Prostate gland (tissue), 2 donors: ENCODE measurements at regions not wholly inside any gene's neighbourhood (a gene's known extent, or its start where the extent isn't known, plus 50 kb on each side); places are given as distances from the start of the nearest gene placed in this dataset.

ENCODE experiments used
- DNase-seq: peaks from one replicate; pipeline ENCODE4 v3.0.0-alpha.2; 2019; ENCODE audit warnings: low spot score
- H3K27ac ChIP-seq, 2 donors: fragments of 200-600 bp; sonication (generic); 2 replicates each; pipeline ENCODE4 v1.5.1; 2017 to 2019
- H3K27me3 ChIP-seq: fragments of 200-600 bp; sonication (generic); replicated peaks from 2 replicates; pipeline ENCODE4 v1.5.1; 2019; ENCODE audit not compliant: insufficient read depth
- H3K36me3 ChIP-seq, 2 donors: fragments of 200-600 bp; sonication (generic); 1 replicate in 1 of 2; 2 replicates in 1 of 2; pipeline versions ENCODE4 v1.5.1 to v1.8.1; 2017 to 2019
- H3K4me1 ChIP-seq: fragments of 200-600 bp; sonication (generic); replicated peaks from 2 replicates; pipeline ENCODE4 v1.5.1; 2019
- H3K4me3 ChIP-seq, 2 donors: fragments of 200-600 bp; sonication (generic); 2 replicates each; pipeline ENCODE4 v1.5.1; 2017 to 2019
- H3K9me3 ChIP-seq: fragments of 200-600 bp; sonication (generic); 2 replicates; pipeline ENCODE4 v1.5.1; 2017
- POLR2A ChIP-seq: fragments of 450-650 bp; IDR thresholded peaks from one replicate; pipeline ENCODE4 v1.6.1; 2016; ENCODE audit warnings: antibody characterized with exemption, mild to moderate bottlenecking
- POLR2AphosphoS5 ChIP-seq: sonication (generic); formaldehyde crosslinking; IDR thresholded peaks from one replicate; pipeline ENCODE4 v1.6.1; 2017; ENCODE audit warnings: antibody characterized with exemption
- WGBS: methylation state at CpG from one replicate; pipeline ENCODE4 v1.1.5; 2018; 5-methylcytosine and 5-hydroxymethylcytosine counted together
- intact Hi-C: fragments of 100-400 bp; cut with DNase I; formaldehyde crosslinking; loops from one replicate; pipeline ENCODE4 v1.14.2; 2022
- TF ChIP-seq, protein P1 (sequence below), 4 experiments: fragments of 200-600 bp in 2 of 4; fragments of 450-650 bp in 2 of 4; sonication (generic) in 2 of 4; IDR thresholded peaks; 1 replicate in 3 of 4; 2 replicates in 1 of 4; pipeline ENCODE4 v1.5.1; 2016 to 2019; ENCODE audit warnings: antibody characterized with exemption in 4 of 4, mild to moderate bottlenecking in 2 of 4, moderate library complexity in 2 of 4

DNA sequence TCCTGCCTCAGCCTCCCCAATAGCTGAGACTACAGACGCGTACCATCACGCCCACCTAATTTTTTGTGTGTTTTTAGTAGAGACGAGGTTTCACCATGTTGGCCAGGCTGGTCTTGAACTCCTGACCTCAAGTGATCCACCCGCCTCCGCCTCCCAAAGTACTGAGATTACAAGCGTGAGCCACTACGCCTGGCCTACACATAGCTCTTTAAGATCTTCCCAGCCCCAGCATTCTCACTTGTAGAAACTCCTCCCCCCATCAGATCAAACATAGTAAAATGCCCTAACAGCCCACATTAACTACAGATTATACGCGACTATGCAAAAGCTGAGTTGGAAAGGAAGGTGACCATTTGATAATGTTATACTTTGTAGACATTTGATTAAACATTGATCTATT lies 634.8 kb downstream of the MATN1 start:
- TF ChIP-seq, protein P1, sequence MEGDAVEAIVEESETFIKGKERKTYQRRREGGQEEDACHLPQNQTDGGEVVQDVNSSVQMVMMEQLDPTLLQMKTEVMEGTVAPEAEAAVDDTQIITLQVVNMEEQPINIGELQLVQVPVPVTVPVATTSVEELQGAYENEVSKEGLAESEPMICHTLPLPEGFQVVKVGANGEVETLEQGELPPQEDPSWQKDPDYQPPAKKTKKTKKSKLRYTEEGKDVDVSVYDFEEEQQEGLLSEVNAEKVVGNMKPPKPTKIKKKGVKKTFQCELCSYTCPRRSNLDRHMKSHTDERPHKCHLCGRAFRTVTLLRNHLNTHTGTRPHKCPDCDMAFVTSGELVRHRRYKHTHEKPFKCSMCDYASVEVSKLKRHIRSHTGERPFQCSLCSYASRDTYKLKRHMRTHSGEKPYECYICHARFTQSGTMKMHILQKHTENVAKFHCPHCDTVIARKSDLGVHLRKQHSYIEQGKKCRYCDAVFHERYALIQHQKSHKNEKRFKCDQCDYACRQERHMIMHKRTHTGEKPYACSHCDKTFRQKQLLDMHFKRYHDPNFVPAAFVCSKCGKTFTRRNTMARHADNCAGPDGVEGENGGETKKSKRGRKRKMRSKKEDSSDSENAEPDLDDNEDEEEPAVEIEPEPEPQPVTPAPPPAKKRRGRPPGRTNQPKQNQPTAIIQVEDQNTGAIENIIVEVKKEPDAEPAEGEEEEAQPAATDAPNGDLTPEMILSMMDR (IDR thresholded peaks at IDR 0.05) = no peak
- TF ChIP-seq POLR2AphosphoS5 = no peak
- no peak for TF ChIP-seq POLR2A
- no peaks in the 10 kb centered on the region for H3K4me1 ChIP-seq
- 47% methylated on average over 10 of the region's 10 CpGs for WGBS

GRCh38 chr1:30087465-30087864 lies 635.9 kb downstream of the MATN1 start:
- H3K4me1 ChIP-seq = no peaks in the 10 kb centered on the region
- intact Hi-C loops = loop anchor here (10.0 kb wide), 1 partner anchor 283 kb away; no protein-coding TSS in a partner anchor
- H3K9me3 ChIP-seq = no peaks in the 10 kb centered on the region
- TF ChIP-seq, protein P1 (IDR thresholded peaks at IDR 0.05) = no peak
- TF ChIP-seq POLR2A (no peak), POLR2AphosphoS5 (no peak)
- no peak for DNase-seq
- 79% methylated on average over 6 of the region's 6 CpGs for WGBS
- H3K27me3 ChIP-seq = no peaks in the 10 kb centered on the region
- H3K36me3 ChIP-seq = no peaks in the 10 kb centered on the region
- no peak overlapping the region for H3K27ac ChIP-seq
- H3K4me3 ChIP-seq = no peak overlapping the region

More for the DNA sequence above, 634.8 kb downstream of the MATN1 start:
- Histone ChIP-seq H3K27ac (no peak overlapping the region), H3K4me3 (no peak overlapping the region), H3K36me3 (no peaks in the 10 kb centered on the region), H3K27me3 (no peaks in the 10 kb centered on the region), H3K9me3 (no peaks in the 10 kb centered on the region)
- intact Hi-C loops = loop anchor here (10.0 kb wide), 1 partner anchor 284 kb away; no protein-coding TSS in a partner anchor
- no peak for DNase-seq

DNA sequence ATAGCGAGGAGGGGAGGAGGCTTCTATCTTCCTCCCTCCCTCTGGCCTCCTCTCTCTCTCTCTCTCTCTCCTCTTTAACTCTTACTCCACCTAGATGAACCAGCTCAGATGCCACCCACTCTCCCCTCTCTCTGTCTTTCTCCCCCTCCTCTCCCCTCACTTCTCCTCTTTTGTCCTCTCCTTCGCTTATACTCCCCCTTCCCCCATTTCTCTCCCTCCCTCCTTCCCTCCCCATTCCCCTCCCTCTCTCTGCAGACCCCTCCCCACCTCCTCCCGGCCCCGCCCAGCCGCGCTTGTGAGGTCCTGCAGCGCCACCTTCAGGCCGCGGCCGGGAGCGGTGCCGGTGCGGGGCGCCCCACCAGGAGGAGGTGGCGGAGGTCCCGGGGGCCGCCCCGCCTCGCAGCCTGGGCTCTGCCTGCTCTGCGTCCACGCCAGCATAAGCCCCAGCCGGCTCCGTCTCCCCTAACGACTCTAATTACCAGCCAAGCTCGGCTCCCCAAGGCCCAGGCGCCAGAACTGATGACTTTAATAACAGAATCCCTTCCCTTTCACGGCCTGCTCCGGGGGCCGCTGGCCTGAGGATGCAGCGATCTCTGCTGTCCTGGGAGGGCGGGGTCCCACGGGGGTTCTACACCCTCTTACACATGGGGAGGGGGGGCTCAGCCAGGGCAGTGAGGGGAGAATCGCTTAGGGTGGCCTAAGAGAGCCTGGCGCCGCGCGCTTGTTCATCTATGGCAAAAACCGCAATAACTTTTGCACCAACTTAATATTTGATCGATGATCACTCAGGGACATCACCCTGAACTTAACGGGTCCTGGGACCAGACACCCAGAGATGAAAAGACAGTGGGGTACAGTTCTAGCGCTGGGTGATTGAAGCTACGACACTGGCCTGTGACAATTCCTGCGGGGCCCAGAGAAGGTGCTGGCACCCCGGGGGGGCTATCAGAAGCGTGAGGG lies 637.3 kb downstream of the MATN1 start:
- Histone ChIP-seq H3K27me3 (no peaks in the 10 kb centered on the region), H3K27ac (no peak overlapping the region), H3K4me1 (no peaks in the 10 kb centered on the region), H3K9me3 (no peaks in the 10 kb centered on the region), H3K4me3 (no peak overlapping the region), H3K36me3 (no peaks in the 10 kb centered on the region)
- 23% methylated on average over 45 of the region's 45 CpGs for WGBS
- intact Hi-C loops = loop anchor here (10.0 kb wide), 1 partner anchor 281 kb away; no protein-coding TSS in a partner anchor
- DNase-seq = no peak
- TF ChIP-seq, protein P1 (IDR thresholded peaks at IDR 0.05) = peak; percentile 33 to 69 (median 62)
- no peak for TF ChIP-seq POLR2A

DNA sequence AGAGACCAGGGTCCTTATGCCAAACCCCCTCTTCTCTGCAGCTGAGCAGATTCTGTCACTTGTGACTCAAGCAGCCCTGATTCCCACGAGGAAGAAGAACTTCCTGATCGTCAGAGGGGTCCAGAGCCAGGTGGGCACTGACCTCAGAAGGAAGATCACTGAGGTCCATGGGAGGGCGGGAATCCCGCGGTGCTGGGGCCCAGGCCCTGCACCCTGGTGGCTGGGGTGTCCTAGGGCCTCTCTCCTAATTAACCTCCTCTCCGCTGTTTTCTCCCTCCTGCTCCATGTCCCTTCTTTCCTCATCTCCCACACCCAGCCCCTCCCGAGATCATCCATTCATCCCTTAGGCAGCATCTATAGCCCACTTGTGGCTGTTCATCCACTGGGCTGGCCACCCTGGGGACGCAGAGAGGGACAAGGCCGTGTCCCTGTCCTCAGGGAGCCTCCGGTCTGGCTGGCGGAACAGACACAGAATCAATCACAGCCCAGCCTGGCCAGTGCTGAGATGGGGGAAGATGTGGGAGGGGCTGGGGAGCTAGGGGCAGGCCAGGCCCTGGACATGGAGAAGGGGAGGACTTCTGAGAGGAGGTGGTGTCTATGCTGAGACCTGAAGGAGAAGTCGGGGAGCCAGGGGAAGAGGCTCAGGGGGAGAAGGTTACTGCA lies 638.3 kb downstream of the MATN1 start:
- intact Hi-C loops = loop anchor here (10.0 kb wide), 1 partner anchor 280 kb away; no protein-coding TSS in a partner anchor
- DNase-seq = no peak
- WGBS = 86% methylated on average over 12 of the region's 12 CpGs
- Histone ChIP-seq H3K27me3 (no peaks in the 10 kb centered on the region), H3K4me1 (no peaks in the 10 kb centered on the region), H3K4me3 (no peak overlapping the region), H3K36me3 (no peaks in the 10 kb centered on the region), H3K27ac (no peak overlapping the region), H3K9me3 (no peaks in the 10 kb centered on the region)
- TF ChIP-seq POLR2A (no peak), POLR2AphosphoS5 (no peak)
- TF ChIP-seq, protein P1 (IDR thresholded peaks at IDR 0.05) = no peak
